A673 (cell line): ENCODE measurements at regions not wholly inside any gene's neighbourhood (a gene's known extent, or its start where the extent isn't known, plus 50 kb on each side); places are given as distances from the start of the nearest gene placed in this dataset.
"Not testable (repeated sequence)": the region's sequence is repeated elsewhere in the genome, so short reads cannot be mapped to it uniquely, and the experiment has no call there.

ENCODE experiments used
- BruUV-seq: library from RNA; stranded (reverse); fragments of 400-500 nt; replicated peaks from 2 replicates; lab custom pipeline; 2021; lab: Mats Ljungman, UMichigan
- CTCF ChIA-PET: fragments of 300-600 bp; sonication (Branson Sonifier 250); formaldehyde crosslinking; loops from one replicate; lab custom pipeline; 2022; ENCODE audit warnings: antibody characterized with exemption; lab: Charles Lee
- POLR2A ChIA-PET: fragments of 300-600 bp; sonication (Branson Sonifier 250); formaldehyde crosslinking; loops from one replicate; lab custom pipeline; 2022; ENCODE audit warnings: antibody characterized with exemption; ENCODE audit not compliant: low non-redundant PET; lab: Charles Lee
- DNase-seq: peaks from one replicate; pipeline ENCODE4 v3.0.0-alpha.2; 2015; ENCODE audit warnings: low spot score
- H3K27ac ChIP-seq: fragments of 200-600 bp; sonication (generic); 2 replicates; pipeline ENCODE4 v1.5.1; 2016; ENCODE audit warnings: mixed run types, low read depth, mild to moderate bottlenecking, mixed read lengths, antibody characterized with exemption, low read length; ENCODE audit not compliant: poor library complexity, severe bottlenecking
- H3K27me3 ChIP-seq: fragments of 200-600 bp; sonication (generic); replicated peaks from 2 replicates; pipeline ENCODE4 v1.6.1; 2017; ENCODE audit warnings: mixed run types, low read depth, mild to moderate bottlenecking, mixed read lengths, antibody characterized with exemption, low read length; ENCODE audit not compliant: insufficient read depth, poor library complexity
- H3K36me3 ChIP-seq: fragments of 200-600 bp; sonication (generic); 2 replicates; pipeline ENCODE4 v1.6.1; 2016; ENCODE audit warnings: mixed run types, mild to moderate bottlenecking, mixed read lengths, antibody characterized with exemption, low read length; ENCODE audit not compliant: insufficient read depth, poor library complexity, severe bottlenecking
- H3K4me1 ChIP-seq: fragments of 200-600 bp; sonication (generic); 2 replicates; pipeline ENCODE4 v1.6.1; 2017; ENCODE audit warnings: mixed run types, mild to moderate bottlenecking, mixed read lengths, antibody characterized with exemption, low read length; ENCODE audit not compliant: insufficient read depth, poor library complexity, severe bottlenecking
- H3K4me3 ChIP-seq: fragments of 200-600 bp; sonication (generic); 2 replicates; pipeline ENCODE4 v1.5.1; 2016; ENCODE audit warnings: low read depth, mixed run types, mild to moderate bottlenecking, mixed read lengths, low read length; ENCODE audit not compliant: poor library complexity, severe bottlenecking
- H3K9me3 ChIP-seq: fragments of 200-600 bp; sonication (generic); 2 replicates; pipeline ENCODE4 v1.6.1; 2016; ENCODE audit warnings: mixed run types, low read depth, mild to moderate bottlenecking, mixed read lengths, antibody characterized with exemption, low read length; ENCODE audit not compliant: poor library complexity, severe bottlenecking
- CTCF ChIP-seq: fragments of 300-800, 200-600 bp; sonication (generic); conservative IDR thresholded peaks from 2 replicates; pipeline ENCODE4 v1.5.1; 2017; ENCODE audit warnings: low read depth, mild to moderate bottlenecking, antibody characterized with exemption, low read length, moderate library complexity, mixed read lengths
- EZH2 ChIP-seq: fragments of 200-600 bp; sonication (generic); IDR thresholded peaks from 2 replicates; pipeline ENCODE4 v1.6.1; 2017; ENCODE audit warnings: borderline replicate concordance, low read depth, mild to moderate bottlenecking, mixed read lengths, antibody characterized with exemption, low read length; ENCODE audit not compliant: poor library complexity, severe bottlenecking
- intact Hi-C: fragments of 100-400 bp; cut with micrococcal nuclease; formaldehyde crosslinking; loops from one replicate; pipeline ENCODE4 v1.10.0; 2022; ENCODE audit not compliant: unreplicated experiment

DNA sequence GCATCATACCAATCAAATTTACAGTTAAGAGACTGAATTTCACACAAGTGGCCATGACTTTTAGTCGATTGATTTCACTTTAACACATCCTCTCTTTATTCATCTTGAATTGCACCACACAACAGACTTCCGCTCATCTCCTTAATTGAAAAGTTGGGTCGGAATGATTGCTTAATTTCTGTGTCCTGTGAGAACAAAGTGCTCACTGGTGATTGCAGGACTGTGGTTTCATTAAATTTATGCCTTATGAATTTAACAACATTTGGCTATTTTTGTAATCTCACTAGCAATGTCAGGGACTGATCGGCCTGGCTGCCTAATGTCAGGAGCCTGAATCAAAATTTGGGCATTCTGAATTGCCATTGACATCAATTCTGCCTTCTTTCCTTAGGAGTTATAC, 1447.3 kb upstream of the ACO1 start:
- POLR2A ChIA-PET, result no interaction called here
- no peak overlapping the region for H3K4me3 ChIP-seq
- no peak for DNase-seq
- CTCF ChIA-PET, result no interaction called here
- no peaks in the 10 kb centered on the region for H3K36me3 ChIP-seq
- TF ChIP-seq EZH2 (no peak), CTCF (no peak)
- H3K27me3 ChIP-seq, result no peaks in the 10 kb centered on the region
- no peak overlapping the region for H3K27ac ChIP-seq
- no peaks in the 10 kb centered on the region for H3K9me3 ChIP-seq
- intact Hi-C loops, result no loop called here
- H3K4me1 ChIP-seq, result no peaks in the 10 kb centered on the region
- no TSS peak for BruUV-seq

GRCh38 chr9:30942852-30943251, 1441.6 kb upstream of the ACO1 start:
- H3K4me1 ChIP-seq, CTCF ChIA-PET, intact Hi-C loops, BruUV-seq, H3K36me3 ChIP-seq, POLR2A ChIA-PET, H3K9me3 ChIP-seq, H3K27ac ChIP-seq, H3K27me3 ChIP-seq, H3K4me3 ChIP-seq, DNase-seq: not testable (repeated sequence)

GRCh38 chr9:30943446-30944224, 1440.8 kb upstream of the ACO1 start:
- no peak overlapping the region for H3K27ac ChIP-seq
- POLR2A ChIA-PET, result no interaction called here
- no peaks in the 10 kb centered on the region for H3K27me3 ChIP-seq
- intact Hi-C loops, result no loop called here
- no peaks in the 10 kb centered on the region for H3K9me3 ChIP-seq
- CTCF ChIA-PET, result no interaction called here
- no peaks in the 10 kb centered on the region for H3K4me1 ChIP-seq
- BruUV-seq, result no TSS peak
- TF ChIP-seq CTCF (no peak), EZH2 (no peak)
- no peak overlapping the region for H3K4me3 ChIP-seq
- H3K36me3 ChIP-seq, result no peaks in the 10 kb centered on the region
- DNase-seq, result no peak

DNA sequence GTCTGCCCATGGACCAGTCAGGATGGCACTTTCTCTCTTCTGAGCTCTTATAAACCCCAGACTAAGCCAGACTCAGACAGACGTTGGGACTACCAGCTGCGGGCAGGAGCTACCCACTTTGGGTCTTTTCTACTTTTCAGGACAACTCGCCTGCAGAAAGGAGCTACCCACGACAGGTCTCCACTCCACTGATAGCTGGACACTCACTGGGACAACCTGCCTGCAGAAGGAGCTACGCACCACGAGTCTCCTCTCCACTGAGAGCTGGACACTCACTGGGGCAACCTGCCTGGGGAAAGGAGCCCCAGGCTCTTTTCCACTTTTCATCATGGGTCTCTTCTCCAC, 1440.2 kb upstream of the ACO1 start:
- Histone ChIP-seq H3K27ac (no peak overlapping the region), H3K36me3 (no peaks in the 10 kb centered on the region), H3K27me3 (no peaks in the 10 kb centered on the region), H3K4me1 (no peaks in the 10 kb centered on the region), H3K9me3 (no peaks in the 10 kb centered on the region), H3K4me3 (no peak overlapping the region)
- TF ChIP-seq CTCF (no peak), EZH2 (no peak)
- no TSS peak for BruUV-seq
- ChIA-PET CTCF (no interaction called here), POLR2A (no interaction called here)
- DNase-seq, result no peak
- intact Hi-C loops, result no loop called here
